Stromal cell of bone marrow (primary cell): ENCODE measurements at regions not wholly inside any gene's neighbourhood (a gene's known extent, or its start where the extent isn't known, plus 50 kb on each side); places are given as distances from the start of the nearest gene placed in this dataset.
"Not testable (repeated sequence)": the region's sequence is repeated elsewhere in the genome, so short reads cannot be mapped to it uniquely, and the experiment has no call there.

Source experiments
- DNase-seq: peaks from one replicate; pipeline ENCODE4 v3.0.0-alpha.2; 2012; ENCODE audit warnings: low read depth

DNA sequence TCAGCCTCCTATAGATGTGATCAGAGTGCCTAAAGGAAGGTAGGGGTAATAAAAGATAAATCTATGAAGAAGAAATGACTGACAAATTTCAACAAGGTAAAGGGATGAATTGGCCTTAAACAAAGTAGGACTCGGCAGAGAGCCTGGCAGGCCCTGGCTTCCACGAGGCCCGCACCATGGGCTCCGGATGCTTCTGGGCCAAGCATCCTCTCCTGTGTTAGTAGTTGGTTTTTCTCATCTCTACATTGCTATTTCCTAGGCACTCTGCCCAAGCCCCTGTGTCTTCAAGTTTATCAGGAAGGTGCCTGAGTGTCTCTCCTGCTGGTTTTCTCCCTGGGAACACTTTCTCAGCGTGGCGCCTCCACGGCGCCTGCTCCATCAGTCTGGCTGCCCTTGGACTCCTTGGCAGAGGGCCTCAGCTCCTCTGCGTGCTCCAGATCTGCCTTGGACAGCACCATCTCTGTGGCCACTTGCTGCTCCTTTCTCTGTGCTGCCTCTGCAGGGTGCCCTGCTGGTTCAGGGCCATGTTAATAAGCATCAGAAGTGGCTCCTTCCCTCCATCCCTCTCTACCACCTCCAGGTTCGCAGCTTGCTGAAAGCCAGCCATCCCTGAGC lies 413.3 kb upstream of the DPP6 start:
- no peak for DNase-seq

DNA sequence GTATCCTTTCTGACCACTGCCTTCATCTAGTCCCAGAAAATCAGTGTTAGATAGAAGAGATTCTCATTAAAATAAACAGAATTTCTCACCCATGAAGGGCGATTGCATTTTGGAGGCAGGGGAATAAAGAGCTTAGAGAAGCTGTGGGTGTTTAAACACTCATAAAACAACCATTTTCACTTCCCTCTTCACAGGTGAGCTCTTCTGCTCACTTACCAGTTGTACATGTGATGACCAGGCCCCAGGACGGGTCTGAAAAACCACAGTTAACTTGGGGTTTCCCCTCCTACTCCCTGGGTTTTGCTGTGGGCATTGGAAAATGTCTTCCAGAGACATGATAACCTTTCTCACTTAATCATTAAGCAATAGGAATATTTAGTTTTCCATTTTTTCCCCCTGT lies 411.6 kb upstream of the DPP6 start:
- no peak for DNase-seq

DNA sequence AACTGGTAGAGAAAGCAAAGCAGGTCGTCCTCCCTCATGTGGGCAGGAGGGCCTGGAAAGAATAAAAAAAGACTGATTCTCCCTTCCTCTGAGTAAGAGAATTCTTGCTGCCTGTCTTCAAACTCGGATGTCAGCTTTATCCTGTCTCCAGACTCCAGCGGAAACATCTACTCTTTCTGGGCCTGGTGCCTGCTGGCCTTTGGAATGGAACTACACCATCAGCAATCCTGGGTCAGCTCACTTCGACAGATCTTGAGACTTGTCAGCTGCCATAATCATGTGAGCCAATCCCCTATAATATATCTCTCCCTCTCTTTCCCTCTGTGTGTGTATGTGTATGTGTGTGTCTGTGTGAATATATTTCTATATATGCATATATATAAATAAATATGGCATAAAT lies 411.0 kb upstream of the DPP6 start:
- no peak for DNase-seq

DNA sequence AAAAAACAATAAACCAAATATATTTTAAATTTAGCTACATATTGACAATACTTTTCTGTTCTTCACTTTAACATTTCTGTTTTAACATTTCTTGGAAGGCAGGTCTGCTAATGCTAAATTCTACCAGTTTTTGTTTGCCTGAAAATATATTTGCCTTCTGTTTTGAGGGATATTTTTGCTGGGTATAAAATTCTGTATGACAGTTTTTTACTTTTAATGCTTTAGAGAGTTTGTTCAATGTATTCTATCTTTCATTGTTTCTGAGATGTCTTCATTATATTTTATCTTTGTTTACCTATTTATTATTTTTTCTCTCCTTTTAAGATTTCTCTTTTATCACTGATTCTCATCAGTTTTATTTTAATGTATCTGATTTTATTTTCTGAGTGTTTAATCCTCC lies 409.2 kb upstream of the DPP6 start:
- no peak for DNase-seq

DNA sequence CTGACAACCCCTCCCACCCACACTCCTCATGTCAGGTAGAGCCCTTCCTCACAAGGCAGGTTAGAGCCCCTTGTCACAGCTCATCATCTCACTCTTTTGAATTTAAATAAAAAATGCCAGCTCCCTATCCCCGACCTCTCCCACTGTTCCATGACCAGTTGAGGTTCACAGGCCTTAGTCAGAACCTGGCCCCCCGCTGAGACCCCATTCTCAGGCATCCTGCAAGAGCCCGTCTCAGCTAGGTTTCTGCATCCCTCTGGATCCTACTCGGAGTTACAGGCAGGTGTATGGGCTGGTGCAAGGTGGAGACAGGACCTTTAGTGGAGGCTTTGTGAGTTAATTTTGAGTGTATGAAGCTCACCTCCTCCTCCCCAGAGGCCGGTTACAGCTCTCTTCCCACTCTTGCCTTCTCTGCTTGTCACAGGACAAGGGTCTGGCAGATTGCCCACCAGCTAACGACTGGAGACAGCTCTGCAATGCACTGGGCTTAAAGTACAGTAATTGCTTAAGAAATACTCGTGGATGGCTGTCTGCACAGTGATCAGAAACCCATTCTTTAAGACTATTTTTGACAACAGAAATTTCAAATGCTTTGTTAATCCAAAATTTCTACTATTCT lies 394.9 kb upstream of the DPP6 start:
- no peak for DNase-seq

DNA sequence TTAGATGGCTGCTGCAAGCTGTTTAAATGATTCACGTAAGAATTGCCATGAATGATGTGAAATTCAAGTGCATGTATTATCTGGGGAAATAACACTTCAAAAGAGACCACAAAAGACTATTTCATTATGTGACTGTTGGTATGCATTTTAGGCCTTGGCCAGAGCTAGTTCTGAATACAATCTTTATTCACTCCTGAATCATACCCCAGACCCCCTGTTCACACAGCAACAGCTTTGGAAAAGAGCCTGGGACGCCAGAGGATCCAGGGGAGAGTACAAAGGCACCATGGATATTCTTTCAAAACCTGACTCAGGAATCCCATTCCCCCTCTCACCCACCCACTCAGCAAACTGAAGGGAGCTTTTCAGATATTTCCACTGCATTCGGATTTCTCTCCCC lies 377.1 kb upstream of the DPP6 start:
- DNase-seq, result no peak

DNA sequence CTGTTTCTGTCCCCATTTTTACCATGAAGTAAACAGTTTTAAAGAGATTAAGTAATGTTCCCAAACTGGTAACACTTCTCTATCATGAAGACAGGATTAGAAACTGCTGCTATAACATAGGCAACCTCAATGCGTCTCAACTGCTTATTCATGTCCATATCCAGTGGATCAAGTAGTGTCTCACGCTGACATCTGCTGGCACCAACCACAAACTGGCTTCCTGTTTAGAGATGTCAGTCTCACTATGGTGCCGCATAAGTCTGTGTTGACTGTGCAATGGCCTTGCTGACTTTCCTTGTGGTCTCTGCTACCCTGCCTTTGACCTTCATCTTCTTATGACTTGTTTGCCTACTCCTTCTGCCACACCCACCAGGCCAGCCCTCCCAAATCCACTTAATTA lies 369.6 kb upstream of the DPP6 start:
- DNase-seq, result no peak

DNA sequence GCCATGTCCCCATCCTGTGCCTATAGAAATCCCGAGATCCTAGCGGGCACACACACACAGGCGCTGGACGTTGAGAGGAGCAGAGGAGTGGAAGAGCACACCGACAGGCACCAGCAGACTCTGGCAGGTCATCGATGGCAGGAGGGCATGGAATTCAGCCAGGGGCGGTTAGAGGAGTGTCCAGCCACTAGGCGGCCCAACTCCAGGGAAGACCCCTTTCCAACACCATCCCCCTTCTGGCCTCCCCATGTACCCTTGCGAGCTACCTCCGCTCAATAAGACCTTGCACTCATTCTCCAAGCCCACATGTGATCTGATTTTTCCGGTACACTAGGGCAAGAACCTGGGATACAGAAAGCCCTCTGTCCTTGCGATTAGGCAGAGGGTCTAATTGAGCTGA lies 356.0 kb upstream of the DPP6 start:
- DNase-seq, result no peak

DNA sequence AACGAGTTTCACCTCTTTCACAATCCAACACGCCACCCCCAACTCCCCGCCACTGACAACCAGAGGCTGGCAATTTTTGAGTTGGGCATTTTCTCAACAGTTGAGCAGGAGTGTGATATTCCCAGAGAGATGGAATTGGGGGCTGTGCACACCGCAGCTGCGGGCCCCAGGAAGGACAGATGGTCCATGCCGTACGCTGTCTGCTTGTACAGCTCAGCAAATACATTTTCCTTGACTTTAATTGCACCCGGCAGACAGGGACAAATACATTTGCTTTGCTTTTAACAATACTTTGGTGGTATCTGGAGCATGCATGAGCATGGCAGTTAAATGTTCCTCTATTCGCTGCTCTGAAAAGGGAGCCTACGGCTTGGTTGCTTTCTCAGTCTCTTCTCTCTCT lies 354.2 kb upstream of the DPP6 start:
- DNase-seq, result no peak

DNA sequence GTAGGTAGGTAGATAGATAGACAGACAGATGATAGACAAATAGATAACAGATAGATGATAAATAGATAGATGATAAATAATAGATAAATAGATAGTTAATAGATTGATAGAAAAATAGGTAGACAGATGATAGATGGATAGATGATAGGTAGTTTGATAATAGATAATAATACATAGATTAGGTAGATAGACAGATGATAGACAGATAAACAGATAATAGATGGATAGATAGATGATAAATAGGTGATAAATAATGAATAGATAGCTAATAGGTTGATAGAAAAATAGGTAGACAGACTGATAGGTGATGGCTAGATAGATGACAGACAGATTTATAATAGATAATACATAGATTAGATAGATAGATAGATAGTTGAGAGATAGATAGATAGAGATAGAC lies 350.5 kb upstream of the DPP6 start:
- DNase-seq, result no peak

DNA sequence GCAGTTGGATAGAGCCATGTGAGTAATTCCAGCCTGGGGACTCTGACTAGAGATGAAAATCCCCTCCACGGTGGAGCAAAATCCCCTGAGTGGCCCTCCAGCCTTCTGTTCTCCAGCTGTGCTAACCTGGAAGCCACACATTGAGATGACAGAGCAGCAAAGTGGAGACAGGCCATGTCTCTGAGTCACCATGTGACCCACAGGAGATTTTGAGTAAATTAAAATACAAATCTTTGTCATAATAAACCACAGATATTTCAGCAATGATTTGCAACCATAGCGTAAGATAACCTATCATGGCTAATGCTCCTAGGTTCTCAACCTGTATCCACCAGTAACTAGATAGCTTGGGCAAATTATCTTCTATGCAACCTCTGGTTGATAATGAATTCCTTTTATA lies 328.3 kb upstream of the DPP6 start:
- DNase-seq, result not testable (repeated sequence)

DNA sequence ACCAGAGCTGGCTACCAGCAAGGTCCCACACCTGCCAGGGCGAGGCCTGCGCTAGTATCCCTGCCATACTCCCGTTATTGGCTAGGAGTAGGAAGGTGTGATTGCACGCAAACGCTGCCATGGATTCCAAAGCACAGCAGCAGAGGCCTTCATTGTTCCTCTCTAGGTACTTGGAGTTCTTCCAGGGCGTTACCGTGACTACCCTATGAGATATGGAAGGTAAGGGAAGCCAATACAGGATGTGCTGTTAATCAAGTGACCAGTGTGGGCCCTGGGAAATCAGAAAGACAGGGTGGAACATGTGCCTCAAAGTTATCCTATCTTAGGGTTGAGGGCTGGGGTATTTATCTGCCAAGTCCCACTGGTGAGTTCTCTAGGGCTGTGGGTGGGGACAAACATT lies 320.7 kb upstream of the DPP6 start:
- DNase-seq, result not testable (repeated sequence)

DNA sequence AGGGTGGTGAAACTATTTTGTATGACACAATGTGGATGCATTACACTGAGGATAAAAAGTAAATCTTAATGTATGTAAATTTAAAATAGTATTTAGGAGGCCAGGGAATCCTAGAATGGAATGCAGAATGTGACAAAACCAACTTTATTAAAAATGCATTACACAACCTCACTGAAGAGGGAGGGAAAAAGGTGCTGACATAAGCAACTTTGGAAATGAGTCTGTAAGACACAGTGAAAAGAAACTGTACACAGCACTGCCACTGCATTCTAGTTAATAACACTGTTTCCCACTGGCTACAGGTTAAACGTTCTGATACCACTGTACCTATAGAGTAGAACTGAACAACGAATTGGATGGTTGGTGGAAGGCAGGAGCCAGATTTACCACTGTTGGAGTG lies 308.8 kb upstream of the DPP6 start:
- not testable (repeated sequence) for DNase-seq

DNA sequence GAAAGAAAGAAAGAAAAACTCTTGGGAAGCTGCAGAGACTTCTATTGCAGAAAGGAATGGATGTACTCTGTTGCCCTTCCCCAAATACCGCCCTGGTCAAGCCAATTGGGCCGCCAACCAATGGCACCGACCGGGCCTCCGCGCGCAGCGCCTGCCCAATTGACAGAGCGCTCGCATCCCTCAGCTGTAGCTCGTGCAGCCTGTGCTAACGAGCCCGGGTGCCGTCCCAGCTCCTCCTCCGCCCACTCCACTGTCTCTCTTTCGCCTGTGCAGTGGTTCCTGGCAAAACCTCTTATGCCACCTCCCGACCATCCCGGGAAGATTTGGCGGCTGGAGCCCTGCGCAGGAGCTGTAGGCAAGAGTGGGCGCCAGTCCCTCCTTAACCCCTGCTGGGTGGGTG lies 304.2 kb upstream of the DPP6 start:
- DNase-seq, result not testable (repeated sequence)

DNA sequence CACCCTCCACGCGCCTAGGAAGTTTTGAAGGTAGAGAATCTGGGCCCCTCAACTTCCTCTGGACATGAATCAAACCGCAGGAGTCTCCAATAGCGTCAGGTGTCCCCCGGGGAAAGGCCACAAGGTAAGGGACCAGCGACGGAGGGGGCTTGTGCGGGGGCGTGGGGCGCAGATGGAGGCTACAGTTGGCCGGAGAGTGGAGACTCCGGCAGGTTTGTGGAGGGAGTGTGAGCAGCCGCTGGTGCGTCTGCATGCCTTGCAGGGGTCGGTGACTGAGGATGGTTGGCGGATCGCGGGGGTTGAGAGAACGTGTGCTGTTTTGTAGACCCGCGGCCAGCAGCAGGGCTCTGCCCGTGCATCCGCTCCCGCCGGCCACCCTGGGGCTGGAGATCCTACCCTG lies 303.3 kb upstream of the DPP6 start:
- DNase-seq, result not testable (repeated sequence)

DNA sequence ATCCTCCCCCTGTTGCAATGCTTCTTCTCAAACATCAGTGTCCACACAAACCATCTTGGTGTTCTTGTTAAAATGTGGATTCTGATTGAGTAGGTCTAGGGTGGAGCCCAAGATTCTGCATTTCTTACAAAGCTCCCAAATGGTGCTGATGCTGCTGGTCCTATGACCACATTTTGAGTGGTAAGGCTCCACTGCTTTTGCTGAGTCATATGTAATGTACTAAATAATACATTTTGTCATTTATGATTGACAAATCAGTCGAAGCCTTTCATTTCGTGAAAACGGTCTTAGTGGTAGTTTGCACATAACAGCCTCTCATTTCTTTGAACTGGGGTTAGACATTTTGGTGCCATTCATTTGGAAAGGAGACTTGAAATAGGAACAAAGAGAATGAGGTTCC lies 286.3 kb upstream of the DPP6 start:
- DNase-seq, result not testable (repeated sequence)

DNA sequence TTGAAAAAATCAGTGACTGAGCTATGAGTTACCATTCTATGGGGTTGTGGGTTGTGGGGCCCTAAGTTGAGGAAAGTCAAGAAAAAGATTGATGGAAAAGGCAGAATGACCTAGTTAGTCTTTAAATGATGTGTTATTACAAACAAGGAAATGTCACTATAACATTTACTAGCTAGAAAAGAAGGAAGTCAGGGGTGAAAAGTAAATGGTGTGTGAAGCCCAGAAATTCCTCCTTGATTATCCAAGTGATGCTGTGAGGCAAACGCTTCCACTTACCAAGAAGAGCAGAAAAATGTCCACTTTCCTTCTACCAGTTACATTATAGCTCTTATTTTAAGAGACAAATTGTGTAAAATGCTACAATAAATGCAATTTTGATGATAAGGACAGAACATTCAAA lies 285.3 kb upstream of the DPP6 start:
- not testable (repeated sequence) for DNase-seq

DNA sequence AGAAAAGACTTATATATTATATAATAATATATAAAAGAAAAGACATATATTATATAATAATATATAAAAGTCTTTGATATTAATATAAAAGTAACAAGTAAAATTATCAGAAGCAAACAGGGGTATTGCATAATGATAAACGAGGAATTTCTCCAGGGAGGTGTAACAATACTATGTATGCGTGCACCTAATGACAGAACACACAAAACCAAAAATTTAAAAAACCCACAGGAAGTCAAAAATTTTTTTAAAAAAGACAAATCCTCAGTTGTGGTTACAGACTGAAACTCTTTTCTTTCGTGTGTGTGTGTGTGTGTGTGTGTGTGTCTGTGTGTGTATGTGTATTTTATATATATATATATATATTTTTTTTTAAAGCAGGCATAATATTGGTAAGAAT lies 279.2 kb upstream of the DPP6 start:
- DNase-seq, result no peak

DNA sequence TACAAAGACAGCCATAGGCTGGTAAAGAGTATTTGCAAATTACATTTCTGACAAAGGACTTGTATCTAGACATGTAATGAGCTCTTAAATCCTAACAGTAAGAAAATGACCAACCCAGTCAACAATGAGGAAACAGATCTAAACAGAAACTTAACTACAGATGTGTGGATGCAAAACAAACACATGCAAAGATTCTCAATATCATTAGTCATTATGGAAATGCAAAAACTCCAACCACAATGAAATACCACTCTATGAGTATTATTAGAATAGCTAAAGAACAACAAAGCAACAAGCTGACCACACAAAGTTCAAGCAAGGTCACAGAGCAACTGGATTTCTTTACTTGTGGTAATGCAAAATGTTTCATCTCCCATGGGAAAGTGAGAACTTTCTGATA lies 275.3 kb upstream of the DPP6 start:
- DNase-seq, result not testable (repeated sequence)

DNA sequence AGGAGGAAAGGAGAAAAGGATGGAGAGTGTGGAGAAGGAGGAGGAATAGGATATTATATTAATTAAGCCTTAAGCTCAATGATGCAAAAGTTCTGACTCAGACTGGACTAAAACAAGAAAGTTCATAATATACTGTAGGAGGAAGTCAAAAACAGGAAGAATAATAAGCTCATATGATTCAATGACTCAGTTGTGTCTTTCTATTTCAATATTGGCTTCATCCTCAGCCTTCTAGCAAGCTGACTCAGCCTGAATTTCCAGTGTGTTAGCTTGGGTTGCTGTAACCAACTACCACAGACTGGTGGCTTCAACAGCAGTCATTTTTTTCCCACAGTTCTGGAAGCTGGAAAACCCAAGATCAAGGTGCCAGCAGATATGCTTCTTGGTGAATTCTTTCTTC lies 254.8 kb upstream of the DPP6 start:
- DNase-seq, result not testable (repeated sequence)

DNA sequence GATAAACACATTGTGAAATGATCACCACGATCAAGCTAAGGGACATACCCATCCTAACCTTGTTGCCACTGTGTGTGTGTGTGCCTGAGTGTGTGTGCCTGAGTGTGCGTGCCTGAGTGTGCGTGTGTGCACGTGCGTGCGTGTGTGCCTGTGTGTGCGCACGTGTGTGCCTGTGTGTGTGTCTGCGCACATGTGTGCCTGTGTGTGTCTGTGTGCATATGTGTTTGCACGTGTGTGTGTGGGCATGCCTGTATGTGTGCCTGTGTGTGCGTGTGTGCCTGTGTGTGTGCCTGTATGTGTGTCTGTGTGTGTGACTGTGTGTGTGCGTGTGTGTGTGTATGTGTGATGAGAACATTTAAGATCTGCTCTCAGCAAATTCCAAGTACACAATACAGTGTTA lies 244.1 kb upstream of the DPP6 start:
- no peak for DNase-seq

DNA sequence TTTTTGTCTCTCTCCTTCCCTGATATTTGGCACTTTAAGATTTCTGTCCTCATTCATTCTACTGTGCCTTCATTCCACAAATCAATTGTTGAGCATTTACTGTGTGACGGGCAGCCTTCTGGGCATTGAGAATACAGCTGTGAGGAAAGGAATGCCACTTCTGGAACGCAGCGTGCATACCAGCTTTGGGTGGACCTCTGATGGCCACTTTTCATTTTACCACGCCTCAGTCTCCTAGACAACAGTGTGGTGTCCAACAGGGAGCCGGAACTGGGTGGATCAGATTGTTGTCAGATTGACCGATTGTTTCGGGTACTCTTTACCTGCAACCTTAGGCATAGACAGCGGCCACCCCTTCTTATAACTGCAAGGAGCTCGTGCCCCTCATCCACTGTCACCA lies 222.7 kb upstream of the DPP6 start:
- DNase-seq, result no peak

DNA sequence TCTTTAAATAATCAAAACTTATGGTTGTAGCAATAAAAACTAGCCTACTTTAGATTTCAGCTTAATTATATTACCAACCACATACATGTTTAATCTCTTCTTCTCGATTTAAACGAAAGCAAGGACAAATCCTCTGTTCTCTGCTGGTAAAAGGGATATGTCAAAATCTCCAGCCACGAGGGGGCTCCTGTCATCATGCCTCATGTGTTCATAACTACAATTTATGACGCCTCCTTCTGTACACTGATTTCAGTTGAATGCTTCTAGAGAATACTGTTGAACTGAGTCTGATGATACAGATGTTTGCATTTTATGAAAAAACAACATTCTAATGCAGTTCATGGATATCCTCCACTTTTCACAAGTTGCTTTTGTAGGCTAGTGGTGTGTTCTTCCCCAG lies 220.0 kb upstream of the DPP6 start:
- DNase-seq, result no peak

DNA sequence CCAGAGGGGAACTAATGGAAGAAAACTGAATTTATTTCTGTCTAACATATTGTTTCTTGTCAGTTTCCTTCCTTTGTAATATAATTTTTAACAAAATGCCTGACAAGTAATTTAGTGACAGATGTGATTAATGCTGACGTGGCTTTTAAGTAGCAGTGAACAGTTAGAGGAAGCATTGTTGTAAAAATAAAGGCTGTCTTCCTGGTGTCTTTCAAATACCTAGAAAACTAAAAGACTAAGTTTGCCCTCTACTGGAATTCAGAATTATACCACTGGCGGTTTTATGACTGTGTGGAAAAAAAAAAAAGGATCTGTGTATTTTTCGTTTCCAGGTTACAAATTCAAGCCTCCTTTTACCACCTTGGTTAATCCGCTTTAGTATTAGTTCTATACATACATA lies 217.1 kb upstream of the DPP6 start:
- DNase-seq, result no peak
